ENCODE measurements at regions not wholly inside any gene's neighbourhood (a gene's known extent, or its start where the extent isn't known, plus 50 kb on each side); places are given as distances from the start of the nearest gene placed in this dataset.

GRCh38 chr3:3258281-3258680 lies 78.8 kb upstream of the CRBN start:
- no peaks in the 10 kb centered on the region for H4K20me1 ChIP-seq (replicated peaks; ENCODE audit: control insufficient read depth, insufficient read depth, low read length)
- DNase-seq (ENCODE audit: extremely low read depth in 1 of 4, low spot score in 3 of 4) (no peak), FAIRE-seq (no peak), ATAC-seq (no peak)
- H3K27ac ChIP-seq (ENCODE audit: extremely low read depth, low read depth, low read length) = no peak overlapping the region
- no peaks in the 10 kb centered on the region for H3K9me1 ChIP-seq (ENCODE audit: control insufficient read depth, insufficient read depth, low read length)
- no peaks in the 10 kb centered on the region for H3K36me3 ChIP-seq (ENCODE audit: control insufficient read depth, insufficient read depth, low read length)
- ChIA-PET POLR2A (no interaction called here), CTCF (ENCODE audit: low intra/inter-chr PET ratio) (no interaction called here)
- H3K27me3 ChIP-seq (ENCODE audit: control insufficient read depth in 2 of 2, insufficient read depth in 2 of 2, low read length in 2 of 2) = no peaks in the 10 kb centered on the region
- H3K79me2 ChIP-seq (ENCODE audit: control insufficient read depth, insufficient read depth, low read length) = no peaks in the 10 kb centered on the region
- 0% methylated on average over 3 of the region's 3 CpGs for WGBS (ENCODE audit: insufficient coverage, low coverage, missing lambda C conversion rate)
- intact Hi-C loops (cut with micrococcal nuclease) (no loop called here), in situ Hi-C loops (cut with MboI) (no loop called here)
- BruUV-seq (replicated peaks) = no TSS peak
- no peak overlapping the region for H3K4me2 ChIP-seq (ENCODE audit: insufficient read depth, low read length)
- H3K4me1 ChIP-seq (replicated peaks in 1 of 2; ENCODE audit: control insufficient read depth in 2 of 2, insufficient read depth in 2 of 2, low read length in 2 of 2) = no peaks in the 10 kb centered on the region
- H3K9ac ChIP-seq (ENCODE audit: insufficient read depth in 1 of 2, low read depth in 2 of 2, low read length in 2 of 2) = no peak overlapping the region
- TF ChIP-seq HNRNPLL (IDR thresholded peaks at IDR 0.05; ENCODE audit: low read depth, low read length, poor library complexity, severe bottlenecking) (no peak), SAFB2 (IDR thresholded peaks at IDR 0.05; ENCODE audit: borderline replicate concordance, low read depth, low read length, severe bottlenecking) (no peak), KDM4B (IDR thresholded peaks at IDR 0.05; ENCODE audit: borderline replicate concordance in 2 of 2, low read depth in 1 of 2) (no peak), RBM17 (IDR thresholded peaks at IDR 0.05; ENCODE audit: borderline replicate concordance, low read depth, low read length) (no peak)
- TF ChIP-seq, protein P1, sequence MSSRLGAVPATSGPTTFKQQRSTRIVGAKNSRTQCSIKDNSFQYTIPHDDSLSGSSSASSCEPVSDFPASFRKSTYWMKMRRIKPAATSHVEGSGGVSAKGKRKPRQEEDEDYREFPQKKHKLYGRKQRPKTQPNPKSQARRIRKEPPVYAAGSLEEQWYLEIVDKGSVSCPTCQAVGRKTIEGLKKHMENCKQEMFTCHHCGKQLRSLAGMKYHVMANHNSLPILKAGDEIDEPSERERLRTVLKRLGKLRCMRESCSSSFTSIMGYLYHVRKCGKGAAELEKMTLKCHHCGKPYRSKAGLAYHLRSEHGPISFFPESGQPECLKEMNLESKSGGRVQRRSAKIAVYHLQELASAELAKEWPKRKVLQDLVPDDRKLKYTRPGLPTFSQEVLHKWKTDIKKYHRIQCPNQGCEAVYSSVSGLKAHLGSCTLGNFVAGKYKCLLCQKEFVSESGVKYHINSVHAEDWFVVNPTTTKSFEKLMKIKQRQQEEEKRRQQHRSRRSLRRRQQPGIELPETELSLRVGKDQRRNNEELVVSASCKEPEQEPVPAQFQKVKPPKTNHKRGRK (tag; IDR thresholded peaks at IDR 0.05) = no peak
- no peak overlapping the region for H2AFZ ChIP-seq (ENCODE audit: low read depth, low read length)
- H3K4me3 ChIP-seq = no peak overlapping the region
- H3K9me3 ChIP-seq (replicated peaks; ENCODE audit: control insufficient read depth, insufficient read depth, low read depth, low read length) = 0 out of 2 replicates have a peak, but pooled peaks cover 1% of the 10 kb centered on the region

Data from K562 (cell line).